OCI-M1 (cell line): ENCODE measurements at regions not wholly inside any gene's neighbourhood (a gene's known extent, or its start where the extent isn't known, plus 50 kb on each side); places are given as distances from the start of the nearest gene placed in this dataset.
A peak's percentile ranks its signal among the peaks of the same experiment; 100 is the strongest.
"Not testable (repeated sequence)": the region's sequence is repeated elsewhere in the genome, so short reads cannot be mapped to it uniquely, and the experiment has no call there.

Experiments
- DNase-seq: peaks from one replicate; lab custom pipeline; 2025; lab: John Stamatoyannopoulos, UW

GRCh38 chr5:135157421-135158313 lies 123.6 kb upstream of the PITX1 start:
- peak; percentile 49 for DNase-seq

GRCh38 chr5:135156715-135157404 lies 122.8 kb upstream of the PITX1 start:
- DNase-seq: no peak

GRCh38 chr5:135156337-135156714 lies 122.3 kb upstream of the PITX1 start:
- no peak for DNase-seq

- DNase-seq: no peak
Observed at GRCh38 chr5:135155616-135156214, 121.7 kb upstream of the PITX1 start.

- DNase-seq: no peak
Observed at GRCh38 chr5:135154961-135155360, 120.9 kb upstream of the PITX1 start.

- no peak for DNase-seq
Observed at GRCh38 chr5:135154197-135154596, 120.2 kb upstream of the PITX1 start.

GRCh38 chr5:135153661-135154060 lies 119.6 kb upstream of the PITX1 start:
- no peak for DNase-seq

- no peak for DNase-seq
Observed at GRCh38 chr5:135153259-135153658, 119.2 kb upstream of the PITX1 start.

- not testable (repeated sequence) for DNase-seq
Observed at GRCh38 chr5:135151660-135152059, 117.6 kb upstream of the PITX1 start.

GRCh38 chr5:135151256-135151655 lies 117.2 kb upstream of the PITX1 start:
- DNase-seq: no peak

- no peak for DNase-seq
Observed at GRCh38 chr5:135150767-135151166, 116.7 kb upstream of the PITX1 start.

- no peak for DNase-seq
Observed at GRCh38 chr5:135149956-135150723, 116.1 kb upstream of the PITX1 start.

- DNase-seq: no peak
Observed at GRCh38 chr5:135149229-135149955, 115.4 kb upstream of the PITX1 start.

- no peak for DNase-seq
Observed at GRCh38 chr5:135147294-135148090, 113.5 kb upstream of the PITX1 start.

- no peak for DNase-seq
Observed at GRCh38 chr5:135145985-135146384, 112.0 kb upstream of the PITX1 start.

GRCh38 chr5:135143682-135144081 lies 109.7 kb upstream of the PITX1 start:
- DNase-seq: not testable (repeated sequence)

GRCh38 chr5:135141303-135142268 lies 107.6 kb upstream of the PITX1 start:
- DNase-seq: no peak

GRCh38 chr5:135140446-135141204 lies 106.6 kb upstream of the PITX1 start:
- DNase-seq: peak; percentile 25
